ENCODE measurements at regions not wholly inside any gene's neighbourhood (a gene's known extent, or its start where the extent isn't known, plus 50 kb on each side); places are given as distances from the start of the nearest gene placed in this dataset.

- peaks cover 0 to 21% (median 9%) of the 10 kb centered on the region in 11 donors for H3K9me3 ChIP-seq
- no peak overlapping the region for H3K4me3 ChIP-seq
- no peak overlapping the region for H3K27ac ChIP-seq
- DNase-seq, result no peak
- WGBS, 2 donors, result 77 to 79% methylated on average over 8 of the region's 8 CpGs
- H3K27me3 ChIP-seq, result peaks cover 0 to 33% (median 14%) of the 10 kb centered on the region in 7 donors
- no peaks in the 10 kb centered on the region for H3K36me3 ChIP-seq
- no peaks in the 10 kb centered on the region for H3K4me1 ChIP-seq
- intact Hi-C loops (cut with DNase I), result no loop called here
- TF ChIP-seq CTCF (IDR thresholded peaks at IDR 0.05), result no peak
- ATAC-seq, result no peak
Observed at GRCh38 chr10:131703541-131703940, 197.3 kb upstream of the PPP2R2D start.

- Histone ChIP-seq H3K9me3 (peaks cover 0 to 19% (median 9%) of the 10 kb centered on the region in 11 donors), H3K4me1 (no peaks in the 10 kb centered on the region), H3K4me3 (no peak overlapping the region), H3K36me3 (no peaks in the 10 kb centered on the region), H3K27ac (no peak overlapping the region), H3K27me3 (peaks cover 0 to 33% (median 15%) of the 10 kb centered on the region in 7 donors)
- ATAC-seq (no peak), DNase-seq (no peak)
- TF ChIP-seq CTCF (IDR thresholded peaks at IDR 0.05), result no peak
- 85 to 91% methylated on average over 8 of the region's 8 CpGs for WGBS, 2 donors
- intact Hi-C loops (cut with DNase I), result no loop called here
Observed at GRCh38 chr10:131703941-131704340, 196.9 kb upstream of the PPP2R2D start.

GRCh38 chr10:131706476-131706875 lies 194.3 kb upstream of the PPP2R2D start:
- no peak overlapping the region for H3K4me3 ChIP-seq
- no peaks in the 10 kb centered on the region for H3K36me3 ChIP-seq
- DNase-seq (no peak), ATAC-seq (no peak)
- intact Hi-C loops (cut with DNase I), result no loop called here
- peaks cover 0 to 19% (median 9%) of the 10 kb centered on the region in 11 donors for H3K9me3 ChIP-seq
- H3K4me1 ChIP-seq, result no peaks in the 10 kb centered on the region
- peaks cover 0 to 32% (median 14%) of the 10 kb centered on the region in 7 donors for H3K27me3 ChIP-seq
- no peak overlapping the region for H3K27ac ChIP-seq
- no peak for TF ChIP-seq CTCF (IDR thresholded peaks at IDR 0.05)
- WGBS, 2 donors, result 69 to 74% methylated on average over 7 of the region's 7 CpGs

- Histone ChIP-seq H3K4me1 (no peaks in the 10 kb centered on the region), H3K4me3 (no peak overlapping the region), H3K9me3 (peaks cover 0 to 19% (median 9%) of the 10 kb centered on the region in 11 donors), H3K27me3 (peaks cover 0 to 28% (median 12%) of the 10 kb centered on the region in 7 donors), H3K27ac (no peak overlapping the region), H3K36me3 (no peaks in the 10 kb centered on the region)
- ATAC-seq (no peak), DNase-seq (no peak)
- intact Hi-C loops (cut with DNase I), result no loop called here
- 81 to 86% methylated on average over 4 of the region's 4 CpGs for WGBS, 2 donors
- TF ChIP-seq CTCF (IDR thresholded peaks at IDR 0.05), result no peak
Observed at GRCh38 chr10:131706952-131707351, 193.9 kb upstream of the PPP2R2D start.

Measured in heart right ventricle (tissue), 16 donors.